GM12878 (cell line): ENCODE measurements at regions not wholly inside any gene's neighbourhood (a gene's known extent, or its start where the extent isn't known, plus 50 kb on each side); places are given as distances from the start of the nearest gene placed in this dataset.

Source experiments
- ATAC-seq: fragments of 200-7000 bp; cut with Tn5 transposase; 3 replicates; pipeline ENCODE4 v1.9.1; 2020; ENCODE audit warnings: mild to moderate bottlenecking, moderate library complexity
- BruUV-seq: library from RNA; stranded (reverse); fragments of 400-500 nt; replicated peaks from 2 replicates; lab custom pipeline; 2021; lab: Mats Ljungman, UMichigan
- CTCF ChIA-PET: fragments of 300-600 bp; sonication (Branson Sonifier 250); formaldehyde crosslinking; extraction: SDS; loops from one replicate; lab custom pipeline; 2021; ENCODE audit warnings: inconsistent platforms; lab: Yijun Ruan, JAX
- POLR2A ChIA-PET: fragments of 350-600 bp; formaldehyde crosslinking; extraction: SDS; loops from one replicate; lab custom pipeline; 2021; ENCODE audit warnings: inconsistent platforms; lab: Charles Lee
- RAD21 ChIA-PET: fragments of 300-600 bp; sonication (Branson Sonifier 250); formaldehyde crosslinking; loops from one replicate; lab custom pipeline; 2023; ENCODE audit warnings: antibody characterized with exemption; ENCODE audit not compliant: unreplicated experiment; lab: Charles Lee
- SMC1A ChIA-PET: fragments of 300-600 bp; sonication (Branson Sonifier 250); formaldehyde crosslinking; loops from one replicate; lab custom pipeline; 2023; ENCODE audit not compliant: unreplicated experiment, uncharacterized antibody; lab: Charles Lee
- DNase-seq: peaks from one replicate; pipeline ENCODE4 v3.0.0-alpha.2; 2011; ENCODE audit warnings: low read depth, low spot score
- FAIRE-seq: peaks from 3 replicates; lab custom pipeline; 2011; peaks lifted over from hg19 to GRCh38; lab: Jason Lieb, UNC
- H2AFZ ChIP-seq: 2 replicates; pipeline ENCODE4 v1.6.0; 2011; ENCODE audit warnings: low read depth, low read length, control low read depth; ENCODE audit not compliant: control insufficient read depth
- H3K27ac ChIP-seq: 2 replicates; pipeline ENCODE4 v1.5.1; 2011; ENCODE audit warnings: control low read depth; ENCODE audit not compliant: control insufficient read depth, insufficient read depth
- H3K27me3 ChIP-seq, 2 experiments: replicated peaks in 1 of 2; 2 replicates each; pipeline versions ENCODE4 v1.6.0 to v1.6.1; 2011; ENCODE audit warnings: low read length in 1 of 2; ENCODE audit not compliant: control insufficient read depth in 2 of 2, insufficient read depth in 2 of 2
- H3K36me3 ChIP-seq, 2 experiments: 2 replicates each; pipeline ENCODE4 v1.5.1; 2011; ENCODE audit warnings: low read length in 1 of 2; ENCODE audit not compliant: control insufficient read depth in 2 of 2, insufficient read depth in 2 of 2
- H3K4me1 ChIP-seq: 2 replicates; pipeline ENCODE4 v1.6.1; 2011; ENCODE audit warnings: mild to moderate bottlenecking, low read length, moderate library complexity, mixed read lengths; ENCODE audit not compliant: control insufficient read depth, insufficient read depth
- H3K4me2 ChIP-seq: 2 replicates; pipeline ENCODE4 v1.6.0; 2011; ENCODE audit warnings: control low read depth; ENCODE audit not compliant: control insufficient read depth, insufficient read depth
- H3K4me3 ChIP-seq: fragments of 200-600 bp; sonication (generic); 2 replicates; pipeline ENCODE4 v1.5.1; 2016
- H3K79me2 ChIP-seq: 2 replicates; pipeline ENCODE4 v1.6.0; 2011; ENCODE audit warnings: low read length; ENCODE audit not compliant: control insufficient read depth, insufficient read depth
- H3K9ac ChIP-seq: 2 replicates; pipeline ENCODE4 v1.8.0; 2011; ENCODE audit warnings: low read length, control low read depth, mixed read lengths; ENCODE audit not compliant: control insufficient read depth, insufficient read depth
- H3K9me3 ChIP-seq: replicated peaks from 3 replicates; pipeline ENCODE4 v1.5.1; 2011; ENCODE audit warnings: mild to moderate bottlenecking, low read length; ENCODE audit not compliant: control insufficient read depth, insufficient read depth
- H4K20me1 ChIP-seq: 2 replicates; pipeline ENCODE4 v1.6.0; 2011; ENCODE audit not compliant: control insufficient read depth, insufficient read depth
- BMI1 ChIP-seq: fragments of 450-650 bp; IDR thresholded peaks from 2 replicates; pipeline ENCODE4 v1.6.1; 2016; ENCODE audit warnings: mild to moderate bottlenecking, moderate library complexity, borderline replicate concordance
- DPF2 ChIP-seq: fragments of 450-650 bp; IDR thresholded peaks from 2 replicates; pipeline ENCODE4 v1.6.1; 2017; ENCODE audit warnings: mild to moderate bottlenecking
- HDGF ChIP-seq: fragments of 450-650 bp; IDR thresholded peaks from 2 replicates; pipeline ENCODE4 v1.6.1; 2016; ENCODE audit warnings: antibody characterized with exemption
- JUNB ChIP-seq: IDR thresholded peaks from 2 replicates; pipeline ENCODE4 v1.6.1; 2016; ENCODE audit warnings: antibody characterized with exemption, mild to moderate bottlenecking
- MTA3 ChIP-seq: IDR thresholded peaks from 2 replicates; pipeline ENCODE4 v1.6.1; 2012; ENCODE audit warnings: low read length, inconsistent platforms, borderline replicate concordance
- NR2C2 ChIP-seq: IDR thresholded peaks from 2 replicates; pipeline ENCODE4 v1.6.1; 2011; ENCODE audit warnings: borderline replicate concordance, low read depth; ENCODE audit not compliant: control insufficient read depth, insufficient read length
- RAD51 ChIP-seq: fragments of 450-650 bp; IDR thresholded peaks from 2 replicates; pipeline ENCODE4 v1.6.1; 2016; ENCODE audit warnings: moderate library complexity, mild to moderate bottlenecking, inconsistent platforms
- STAT1 ChIP-seq: fragments of 450-650 bp; conservative IDR thresholded peaks from 2 replicates; pipeline ENCODE4 v1.6.1; 2014; ENCODE audit warnings: antibody characterized with exemption, mild to moderate bottlenecking
- TCF3 ChIP-seq: IDR thresholded peaks from 2 replicates; pipeline ENCODE4 v1.6.1; 2012; ENCODE audit warnings: low read depth, mild to moderate bottlenecking, low read length, borderline replicate concordance; ENCODE audit not compliant: insufficient read depth
- WGBS: methylation state at CpG from one replicate; pipeline ENCODE4 v1.1.6; 2016; ENCODE audit warnings: low lambda C conversion rate; ENCODE audit not compliant: insufficient replicate concordance, insufficient coverage; ENCODE audit errors: missing lambda C conversion rate; 5-methylcytosine and 5-hydroxymethylcytosine counted together
- in situ Hi-C: fragments of 300-500 bp; cut with MboI; formaldehyde crosslinking; loops from 9 replicates; pipeline ENCODE4 v1.14.3; 2018; ENCODE audit warnings: mixed read lengths
- intact Hi-C: fragments of 100-400 bp; cut with micrococcal nuclease; formaldehyde crosslinking; loops from one replicate; pipeline ENCODE4 v1.14.2; 2022; ENCODE audit not compliant: unreplicated experiment
- TF ChIP-seq, protein P1 (sequence below): IDR thresholded peaks from 2 replicates; pipeline ENCODE4 v1.6.1; 2011; ENCODE audit warnings: borderline replicate concordance, low read depth, mild to moderate bottlenecking, moderate library complexity, low read length; ENCODE audit not compliant: insufficient read depth, poor library complexity, severe bottlenecking
- TF ChIP-seq, protein P2 (sequence below): fragments of 450-650 bp; formaldehyde crosslinking; IDR thresholded peaks from 2 replicates; pipeline ENCODE4 v1.4.0; 2020; ENCODE audit warnings: mild to moderate bottlenecking, moderate library complexity
- TF ChIP-seq, protein P3 (sequence below): IDR thresholded peaks from 2 replicates; pipeline ENCODE4 v1.6.1; 2012; ENCODE audit warnings: improper control_type of control experiment, low read depth, low read length; ENCODE audit not compliant: insufficient replicate concordance

DNA sequence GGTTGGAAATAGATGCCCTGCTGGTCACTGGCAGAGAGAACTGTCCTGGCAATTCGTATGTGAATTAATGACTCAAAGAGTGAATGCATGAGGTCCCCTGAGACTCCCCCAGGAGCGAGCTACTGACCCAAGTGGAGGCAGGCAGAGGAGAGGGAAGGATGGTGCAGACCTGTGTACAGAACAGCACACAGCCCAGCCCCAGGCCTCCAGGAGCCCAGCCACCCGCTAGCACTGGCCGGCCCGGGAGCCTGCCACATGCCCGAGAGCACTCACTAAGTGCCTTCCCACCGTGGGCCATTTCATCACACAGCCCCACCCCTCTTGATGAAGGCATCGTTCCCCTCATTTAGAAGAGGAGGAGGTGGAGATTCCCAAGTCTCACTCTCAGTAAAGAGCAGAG lies 62.0 kb upstream of the IGSF21 start:
- SMC1A ChIA-PET, result no interaction called here
- Histone ChIP-seq H3K27me3 (no peaks in the 10 kb centered on the region), H3K4me3 (no peak overlapping the region), H3K27ac (no peak overlapping the region), H3K79me2 (no peaks in the 10 kb centered on the region), H3K4me2 (no peak overlapping the region), H3K9me3 (no peaks in the 10 kb centered on the region), H3K9ac (no peak overlapping the region), H4K20me1 (no peaks in the 10 kb centered on the region), H3K36me3 (no peaks in the 10 kb centered on the region), H3K4me1 (no peaks in the 10 kb centered on the region), H2AFZ (no peak overlapping the region)
- BruUV-seq, result no TSS peak
- FAIRE-seq, result no peak
- ATAC-seq, result no peak
- RAD21 ChIA-PET, result no interaction called here
- intact Hi-C loops (no loop called here), in situ Hi-C loops (no loop called here)
- TF ChIP-seq, protein P1, sequence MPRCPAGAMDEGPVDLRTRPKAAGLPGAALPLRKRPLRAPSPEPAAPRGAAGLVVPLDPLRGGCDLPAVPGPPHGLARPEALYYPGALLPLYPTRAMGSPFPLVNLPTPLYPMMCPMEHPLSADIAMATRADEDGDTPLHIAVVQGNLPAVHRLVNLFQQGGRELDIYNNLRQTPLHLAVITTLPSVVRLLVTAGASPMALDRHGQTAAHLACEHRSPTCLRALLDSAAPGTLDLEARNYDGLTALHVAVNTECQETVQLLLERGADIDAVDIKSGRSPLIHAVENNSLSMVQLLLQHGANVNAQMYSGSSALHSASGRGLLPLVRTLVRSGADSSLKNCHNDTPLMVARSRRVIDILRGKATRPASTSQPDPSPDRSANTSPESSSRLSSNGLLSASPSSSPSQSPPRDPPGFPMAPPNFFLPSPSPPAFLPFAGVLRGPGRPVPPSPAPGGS, result no peak
- TF ChIP-seq BMI1 (no peak), JUNB (no peak), HDGF (no peak), NR2C2 (no peak), MTA3 (no peak), RAD51 (no peak), DPF2 (no peak), TCF3 (no peak), STAT1 (no peak)
- TF ChIP-seq, protein P2, sequence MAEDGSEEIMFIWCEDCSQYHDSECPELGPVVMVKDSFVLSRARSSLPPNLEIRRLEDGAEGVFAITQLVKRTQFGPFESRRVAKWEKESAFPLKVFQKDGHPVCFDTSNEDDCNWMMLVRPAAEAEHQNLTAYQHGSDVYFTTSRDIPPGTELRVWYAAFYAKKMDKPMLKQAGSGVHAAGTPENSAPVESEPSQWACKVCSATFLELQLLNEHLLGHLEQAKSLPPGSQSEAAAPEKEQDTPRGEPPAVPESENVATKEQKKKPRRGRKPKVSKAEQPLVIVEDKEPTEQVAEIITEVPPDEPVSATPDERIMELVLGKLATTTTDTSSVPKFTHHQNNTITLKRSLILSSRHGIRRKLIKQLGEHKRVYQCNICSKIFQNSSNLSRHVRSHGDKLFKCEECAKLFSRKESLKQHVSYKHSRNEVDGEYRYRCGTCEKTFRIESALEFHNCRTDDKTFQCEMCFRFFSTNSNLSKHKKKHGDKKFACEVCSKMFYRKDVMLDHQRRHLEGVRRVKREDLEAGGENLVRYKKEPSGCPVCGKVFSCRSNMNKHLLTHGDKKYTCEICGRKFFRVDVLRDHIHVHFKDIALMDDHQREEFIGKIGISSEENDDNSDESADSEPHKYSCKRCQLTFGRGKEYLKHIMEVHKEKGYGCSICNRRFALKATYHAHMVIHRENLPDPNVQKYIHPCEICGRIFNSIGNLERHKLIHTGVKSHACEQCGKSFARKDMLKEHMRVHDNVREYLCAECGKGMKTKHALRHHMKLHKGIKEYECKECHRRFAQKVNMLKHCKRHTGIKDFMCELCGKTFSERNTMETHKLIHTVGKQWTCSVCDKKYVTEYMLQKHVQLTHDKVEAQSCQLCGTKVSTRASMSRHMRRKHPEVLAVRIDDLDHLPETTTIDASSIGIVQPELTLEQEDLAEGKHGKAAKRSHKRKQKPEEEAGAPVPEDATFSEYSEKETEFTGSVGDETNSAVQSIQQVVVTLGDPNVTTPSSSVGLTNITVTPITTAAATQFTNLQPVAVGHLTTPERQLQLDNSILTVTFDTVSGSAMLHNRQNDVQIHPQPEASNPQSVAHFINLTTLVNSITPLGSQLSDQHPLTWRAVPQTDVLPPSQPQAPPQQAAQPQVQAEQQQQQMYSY, result no peak
- TF ChIP-seq, protein P3, sequence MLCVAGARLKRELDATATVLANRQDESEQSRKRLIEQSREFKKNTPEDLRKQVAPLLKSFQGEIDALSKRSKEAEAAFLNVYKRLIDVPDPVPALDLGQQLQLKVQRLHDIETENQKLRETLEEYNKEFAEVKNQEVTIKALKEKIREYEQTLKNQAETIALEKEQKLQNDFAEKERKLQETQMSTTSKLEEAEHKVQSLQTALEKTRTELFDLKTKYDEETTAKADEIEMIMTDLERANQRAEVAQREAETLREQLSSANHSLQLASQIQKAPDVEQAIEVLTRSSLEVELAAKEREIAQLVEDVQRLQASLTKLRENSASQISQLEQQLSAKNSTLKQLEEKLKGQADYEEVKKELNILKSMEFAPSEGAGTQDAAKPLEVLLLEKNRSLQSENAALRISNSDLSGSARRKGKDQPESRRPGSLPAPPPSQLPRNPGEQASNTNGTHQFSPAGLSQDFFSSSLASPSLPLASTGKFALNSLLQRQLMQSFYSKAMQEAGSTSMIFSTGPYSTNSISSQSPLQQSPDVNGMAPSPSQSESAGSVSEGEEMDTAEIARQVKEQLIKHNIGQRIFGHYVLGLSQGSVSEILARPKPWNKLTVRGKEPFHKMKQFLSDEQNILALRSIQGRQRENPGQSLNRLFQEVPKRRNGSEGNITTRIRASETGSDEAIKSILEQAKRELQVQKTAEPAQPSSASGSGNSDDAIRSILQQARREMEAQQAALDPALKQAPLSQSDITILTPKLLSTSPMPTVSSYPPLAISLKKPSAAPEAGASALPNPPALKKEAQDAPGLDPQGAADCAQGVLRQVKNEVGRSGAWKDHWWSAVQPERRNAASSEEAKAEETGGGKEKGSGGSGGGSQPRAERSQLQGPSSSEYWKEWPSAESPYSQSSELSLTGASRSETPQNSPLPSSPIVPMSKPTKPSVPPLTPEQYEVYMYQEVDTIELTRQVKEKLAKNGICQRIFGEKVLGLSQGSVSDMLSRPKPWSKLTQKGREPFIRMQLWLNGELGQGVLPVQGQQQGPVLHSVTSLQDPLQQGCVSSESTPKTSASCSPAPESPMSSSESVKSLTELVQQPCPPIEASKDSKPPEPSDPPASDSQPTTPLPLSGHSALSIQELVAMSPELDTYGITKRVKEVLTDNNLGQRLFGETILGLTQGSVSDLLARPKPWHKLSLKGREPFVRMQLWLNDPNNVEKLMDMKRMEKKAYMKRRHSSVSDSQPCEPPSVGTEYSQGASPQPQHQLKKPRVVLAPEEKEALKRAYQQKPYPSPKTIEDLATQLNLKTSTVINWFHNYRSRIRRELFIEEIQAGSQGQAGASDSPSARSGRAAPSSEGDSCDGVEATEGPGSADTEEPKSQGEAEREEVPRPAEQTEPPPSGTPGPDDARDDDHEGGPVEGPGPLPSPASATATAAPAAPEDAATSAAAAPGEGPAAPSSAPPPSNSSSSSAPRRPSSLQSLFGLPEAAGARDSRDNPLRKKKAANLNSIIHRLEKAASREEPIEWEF, result no peak
- POLR2A ChIA-PET, result no interaction called here
- no peak for DNase-seq
- WGBS, result 38% methylated on average over 8 of the region's 8 CpGs
- CTCF ChIA-PET, result no interaction called here
